ENCODE measurements at regions not wholly inside any gene's neighbourhood (a gene's known extent, or its start where the extent isn't known, plus 50 kb on each side); places are given as distances from the start of the nearest gene placed in this dataset.

GRCh38 chr3:88896026-88896425 is 211.4 kb upstream of the EPHA3 start:
- TF ChIP-seq CTCF (IDR thresholded peaks at IDR 0.05; ENCODE audit: borderline replicate concordance), result no peak
- intact Hi-C loops (cut with micrococcal nuclease), result no loop called here

GRCh38 chr3:88912294-88912877 is 195.0 kb upstream of the EPHA3 start:
- Histone ChIP-seq H3K27ac (replicated peaks) (no peak overlapping the region), H3K27me3 (ENCODE audit: low read depth) (no peaks in the 10 kb centered on the region), H3K9me3 (replicated peaks) (no peaks in the 10 kb centered on the region), H3K4me1 (no peaks in the 10 kb centered on the region), H3K36me3 (no peaks in the 10 kb centered on the region), H3K4me3 (no peak overlapping the region)
- intact Hi-C loops (cut with micrococcal nuclease), result no loop called here
- TF ChIP-seq CTCF (IDR thresholded peaks at IDR 0.05; ENCODE audit: borderline replicate concordance), result no peak
- no peak for DNase-seq

More at GRCh38 chr3:88896026-88896425, 211.4 kb upstream of the EPHA3 start:
- H3K9me3 ChIP-seq (replicated peaks), result no peaks in the 10 kb centered on the region
- H3K27me3 ChIP-seq (ENCODE audit: low read depth), result no peaks in the 10 kb centered on the region
- no peaks in the 10 kb centered on the region for H3K4me1 ChIP-seq
- no peaks in the 10 kb centered on the region for H3K36me3 ChIP-seq
- H3K27ac ChIP-seq (replicated peaks), result no peak overlapping the region
- no peak for DNase-seq
- no peak overlapping the region for H3K4me3 ChIP-seq

GRCh38 chr3:88918841-88919240 is 188.6 kb upstream of the EPHA3 start:
- no peaks in the 10 kb centered on the region for H3K9me3 ChIP-seq (replicated peaks)
- no peak for TF ChIP-seq CTCF (IDR thresholded peaks at IDR 0.05; ENCODE audit: borderline replicate concordance)
- no peaks in the 10 kb centered on the region for H3K36me3 ChIP-seq
- H3K27ac ChIP-seq (replicated peaks), result no peak overlapping the region
- intact Hi-C loops (cut with micrococcal nuclease), result no loop called here
- H3K4me1 ChIP-seq, result no peaks in the 10 kb centered on the region
- no peaks in the 10 kb centered on the region for H3K27me3 ChIP-seq (ENCODE audit: low read depth)
- DNase-seq, result no peak
- no peak overlapping the region for H3K4me3 ChIP-seq

- no peaks in the 10 kb centered on the region for H3K4me1 ChIP-seq
- intact Hi-C loops (cut with micrococcal nuclease), result no loop called here
- no peaks in the 10 kb centered on the region for H3K36me3 ChIP-seq
- no peak for DNase-seq
- no peaks in the 10 kb centered on the region for H3K27me3 ChIP-seq (ENCODE audit: low read depth)
- no peak for TF ChIP-seq CTCF (IDR thresholded peaks at IDR 0.05; ENCODE audit: borderline replicate concordance)
- H3K4me3 ChIP-seq, result no peak overlapping the region
- H3K9me3 ChIP-seq (replicated peaks), result no peaks in the 10 kb centered on the region
- H3K27ac ChIP-seq (replicated peaks), result no peak overlapping the region
Observed at GRCh38 chr3:88921986-88922385, 185.4 kb upstream of the EPHA3 start.

GRCh38 chr3:88926221-88926620 is 181.2 kb upstream of the EPHA3 start:
- TF ChIP-seq CTCF (IDR thresholded peaks at IDR 0.05; ENCODE audit: borderline replicate concordance), result no peak
- H3K27me3 ChIP-seq (ENCODE audit: low read depth), result no peaks in the 10 kb centered on the region
- intact Hi-C loops (cut with micrococcal nuclease), result no loop called here
- H3K27ac ChIP-seq (replicated peaks), result no peak overlapping the region
- H3K9me3 ChIP-seq (replicated peaks), result no peaks in the 10 kb centered on the region
- H3K4me1 ChIP-seq, result no peaks in the 10 kb centered on the region
- DNase-seq, result no peak
- H3K36me3 ChIP-seq, result no peaks in the 10 kb centered on the region
- H3K4me3 ChIP-seq, result no peak overlapping the region
